ENCODE measurements at regions not wholly inside any gene's neighbourhood (a gene's known extent, or its start where the extent isn't known, plus 50 kb on each side); places are given as distances from the start of the nearest gene placed in this dataset.

GRCh38 chr4:35975617-35976355, 268.5 kb downstream of the ARAP2 start:
- no peak overlapping the region for H3K4me3 ChIP-seq (ENCODE audit: low read depth, low read length)
- DNase-seq (ENCODE audit: low read depth): no peak
- TF ChIP-seq, protein P1, sequence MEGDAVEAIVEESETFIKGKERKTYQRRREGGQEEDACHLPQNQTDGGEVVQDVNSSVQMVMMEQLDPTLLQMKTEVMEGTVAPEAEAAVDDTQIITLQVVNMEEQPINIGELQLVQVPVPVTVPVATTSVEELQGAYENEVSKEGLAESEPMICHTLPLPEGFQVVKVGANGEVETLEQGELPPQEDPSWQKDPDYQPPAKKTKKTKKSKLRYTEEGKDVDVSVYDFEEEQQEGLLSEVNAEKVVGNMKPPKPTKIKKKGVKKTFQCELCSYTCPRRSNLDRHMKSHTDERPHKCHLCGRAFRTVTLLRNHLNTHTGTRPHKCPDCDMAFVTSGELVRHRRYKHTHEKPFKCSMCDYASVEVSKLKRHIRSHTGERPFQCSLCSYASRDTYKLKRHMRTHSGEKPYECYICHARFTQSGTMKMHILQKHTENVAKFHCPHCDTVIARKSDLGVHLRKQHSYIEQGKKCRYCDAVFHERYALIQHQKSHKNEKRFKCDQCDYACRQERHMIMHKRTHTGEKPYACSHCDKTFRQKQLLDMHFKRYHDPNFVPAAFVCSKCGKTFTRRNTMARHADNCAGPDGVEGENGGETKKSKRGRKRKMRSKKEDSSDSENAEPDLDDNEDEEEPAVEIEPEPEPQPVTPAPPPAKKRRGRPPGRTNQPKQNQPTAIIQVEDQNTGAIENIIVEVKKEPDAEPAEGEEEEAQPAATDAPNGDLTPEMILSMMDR (IDR thresholded peaks at IDR 0.05; ENCODE audit: control insufficient read depth, extremely low read depth, insufficient read depth): no peak

DNA sequence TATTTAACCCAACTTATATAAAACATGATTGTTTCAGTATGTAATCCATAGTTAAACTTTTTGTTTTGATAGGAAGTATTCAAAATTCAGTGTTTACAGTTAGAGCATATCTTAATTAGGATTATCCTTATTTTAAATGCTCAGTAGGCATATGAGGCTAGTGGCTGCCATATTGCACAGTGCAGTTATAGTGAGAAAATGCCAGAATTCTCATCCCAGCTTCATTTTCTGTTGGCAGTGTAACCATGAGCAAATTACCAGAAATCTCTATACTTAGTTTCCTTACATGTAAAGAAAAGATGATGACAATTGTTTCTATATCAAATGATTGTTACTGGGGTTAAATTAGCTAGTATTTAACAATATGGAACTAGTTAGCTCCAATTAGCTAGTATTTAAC, 265.8 kb downstream of the ARAP2 start:
- TF ChIP-seq, protein P1 (IDR thresholded peaks at IDR 0.05; ENCODE audit: control insufficient read depth, extremely low read depth, insufficient read depth): no peak
- no peak for DNase-seq (ENCODE audit: low read depth)
- no peak overlapping the region for H3K4me3 ChIP-seq (ENCODE audit: low read depth, low read length)

- no peak for DNase-seq (ENCODE audit: low read depth)
- TF ChIP-seq, protein P1 (IDR thresholded peaks at IDR 0.05; ENCODE audit: control insufficient read depth, extremely low read depth, insufficient read depth): no peak
- no peak overlapping the region for H3K4me3 ChIP-seq (ENCODE audit: low read depth, low read length)
Observed at GRCh38 chr4:35982318-35982717, 262.0 kb downstream of the ARAP2 start.

DNA sequence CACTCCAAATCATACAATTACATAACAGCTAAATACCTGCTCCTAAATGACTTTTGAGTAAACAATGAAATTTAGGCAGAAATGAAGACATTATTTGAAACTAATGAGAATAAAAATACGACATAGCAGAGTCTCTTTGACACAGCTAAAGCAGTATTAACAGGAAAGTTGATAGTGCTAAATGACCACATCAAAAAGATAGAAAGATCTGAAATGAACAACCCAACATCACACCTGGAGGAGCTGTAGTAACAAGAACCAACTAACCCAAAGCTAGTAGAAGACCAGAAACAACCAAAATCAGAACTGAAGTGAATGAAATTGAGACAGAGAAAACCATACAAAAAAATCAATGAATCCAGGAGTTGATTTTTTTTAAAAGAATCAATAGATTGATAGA, 257.8 kb downstream of the ARAP2 start:
- TF ChIP-seq, protein P1 (IDR thresholded peaks at IDR 0.05; ENCODE audit: control insufficient read depth, extremely low read depth, insufficient read depth): no peak
- DNase-seq (ENCODE audit: low read depth): no peak
- no peak overlapping the region for H3K4me3 ChIP-seq (ENCODE audit: low read depth, low read length)

DNA sequence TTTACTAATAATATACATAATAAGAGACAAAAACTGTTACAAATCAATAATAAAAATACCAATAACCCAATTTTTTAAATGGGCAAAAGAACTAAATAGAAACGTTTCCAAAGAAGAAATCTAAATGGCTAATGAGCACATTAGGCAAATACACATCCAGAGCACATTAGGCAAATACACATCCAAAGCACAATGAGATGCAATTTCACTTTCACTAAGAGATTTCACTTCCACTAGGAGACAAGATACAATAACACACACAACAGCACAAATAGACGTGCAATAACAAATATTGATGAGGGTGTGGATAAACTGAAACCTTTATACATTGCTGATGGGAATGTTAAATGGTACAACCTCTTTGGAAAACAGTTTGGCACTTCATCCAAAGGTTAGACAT, 250.7 kb downstream of the ARAP2 start:
- H3K4me3 ChIP-seq (ENCODE audit: low read depth, low read length): no peak overlapping the region
- TF ChIP-seq, protein P1 (IDR thresholded peaks at IDR 0.05; ENCODE audit: control insufficient read depth, extremely low read depth, insufficient read depth): no peak
- no peak for DNase-seq (ENCODE audit: low read depth)

DNA sequence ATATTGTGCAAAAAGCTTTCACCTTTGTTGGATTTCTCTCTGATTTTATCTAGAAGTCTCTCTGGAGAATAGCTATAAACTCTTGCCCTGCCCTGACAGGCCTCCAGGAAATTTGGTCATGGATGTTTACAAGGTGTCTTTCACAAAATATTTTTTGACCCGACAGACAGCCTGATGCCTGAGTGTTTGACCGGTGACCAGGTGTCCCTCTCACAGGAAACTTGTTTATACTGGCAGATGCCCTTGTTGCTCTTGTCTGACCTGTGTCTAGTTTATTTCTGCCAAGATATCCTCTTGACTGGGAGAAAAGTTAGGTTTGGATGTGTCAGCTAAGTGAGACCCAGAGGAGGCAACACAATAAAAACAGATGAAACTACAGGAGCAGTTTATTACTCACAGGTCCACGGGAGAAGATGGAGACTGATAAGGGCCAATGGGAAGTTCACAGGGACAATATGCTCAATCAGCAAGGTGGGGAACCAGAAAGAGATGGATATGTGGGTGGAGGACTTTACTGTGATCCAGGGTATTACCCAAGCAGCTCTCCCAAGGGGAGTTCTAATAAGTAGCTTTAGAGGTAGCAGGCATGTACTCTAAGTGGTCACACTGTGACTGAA, 243.3 kb downstream of the ARAP2 start:
- peak; percentile 66 for DNase-seq (ENCODE audit: low read depth)
- TF ChIP-seq, protein P1 (IDR thresholded peaks at IDR 0.05; ENCODE audit: control insufficient read depth, extremely low read depth, insufficient read depth): no peak
- H3K4me3 ChIP-seq (ENCODE audit: low read depth, low read length): no peak overlapping the region

All from LNCaP clone FGC (cell line).